Loucy (cell line): ENCODE measurements at regions not wholly inside any gene's neighbourhood (a gene's known extent, or its start where the extent isn't known, plus 50 kb on each side); places are given as distances from the start of the nearest gene placed in this dataset.

Experiments used
- H2AFZ ChIP-seq: fragments of 200-600 bp; sonication (generic); 2 replicates; pipeline ENCODE4 v1.6.0; 2016; ENCODE audit warnings: antibody characterized with exemption, mild to moderate bottlenecking, low read length, moderate library complexity
- H3F3A ChIP-seq: fragments of 200-600 bp; 2 replicates; pipeline ENCODE4 v1.6.0; 2016; ENCODE audit warnings: antibody characterized with exemption, low read depth, mild to moderate bottlenecking
- H3K27me3 ChIP-seq: fragments of 200-600 bp; sonication (generic); 2 replicates; pipeline ENCODE4 v1.6.1; 2014; ENCODE audit warnings: low read length, mild to moderate bottlenecking; ENCODE audit not compliant: insufficient read depth, poor library complexity, severe bottlenecking
- H3K36me3 ChIP-seq: fragments of 200-600 bp; sonication (generic); 2 replicates; pipeline ENCODE4 v1.6.1; 2016; ENCODE audit warnings: low read length; ENCODE audit not compliant: insufficient read depth
- H3K4me1 ChIP-seq: fragments of 200-600 bp; sonication (generic); 2 replicates; pipeline ENCODE4 v1.5.1; 2014; ENCODE audit warnings: low read length, mild to moderate bottlenecking; ENCODE audit not compliant: insufficient read depth, poor library complexity, severe bottlenecking
- H3K4me2 ChIP-seq: fragments of 200-600 bp; sonication (generic); 2 replicates; pipeline ENCODE4 v1.6.0; 2014; ENCODE audit warnings: antibody characterized with exemption, low read length, low read depth, mild to moderate bottlenecking; ENCODE audit not compliant: poor library complexity, severe bottlenecking
- H3K4me3 ChIP-seq: fragments of 200-600 bp; sonication (generic); 2 replicates; pipeline ENCODE4 v1.5.1; 2014; ENCODE audit warnings: low read length, mild to moderate bottlenecking, mixed read lengths; ENCODE audit not compliant: poor library complexity, severe bottlenecking
- H3K79me2 ChIP-seq: fragments of 200-600 bp; sonication (generic); 2 replicates; pipeline ENCODE4 v1.6.1; 2014; ENCODE audit warnings: low read length; ENCODE audit not compliant: insufficient read depth
- H3K9ac ChIP-seq: fragments of 200-600 bp; sonication (generic); 2 replicates; pipeline ENCODE4 v1.6.0; 2014; ENCODE audit warnings: mild to moderate bottlenecking, low read depth, low read length, moderate library complexity; ENCODE audit not compliant: poor library complexity, severe bottlenecking
- H3K9me2 ChIP-seq: fragments of 200-600 bp; sonication (generic); replicated peaks from 2 replicates; pipeline ENCODE4 v1.6.1; 2016; ENCODE audit warnings: low read depth, low read length, mixed read lengths
- H3K9me3 ChIP-seq: fragments of 200-600 bp; sonication (generic); 2 replicates; pipeline ENCODE4 v1.6.1; 2014; ENCODE audit warnings: mild to moderate bottlenecking, antibody characterized with exemption, low read length, low read depth; ENCODE audit not compliant: insufficient read depth
- H4K20me1 ChIP-seq: fragments of 200-600 bp; sonication (generic); 2 replicates; pipeline ENCODE4 v1.6.0; 2014; ENCODE audit warnings: antibody characterized with exemption, low read length, mild to moderate bottlenecking; ENCODE audit not compliant: insufficient read depth, poor library complexity, severe bottlenecking
- CTCF ChIP-seq: fragments of 200-600 bp; sonication (generic); conservative IDR thresholded peaks from 2 replicates; pipeline ENCODE4 v1.5.1; 2014; ENCODE audit warnings: mild to moderate bottlenecking, antibody characterized with exemption, low read length
- EZH2phosphoT487 ChIP-seq: fragments of 200-600 bp; IDR thresholded peaks from 2 replicates; pipeline ENCODE4 v1.6.1; 2018; ENCODE audit warnings: antibody characterized with exemption, mild to moderate bottlenecking, moderate library complexity, borderline replicate concordance

- Histone ChIP-seq H3K4me2 (no peak overlapping the region), H3K9me2 (no peaks in the 10 kb centered on the region)
- TF ChIP-seq EZH2phosphoT487 (no peak), CTCF (no peak)
Observed at GRCh38 chr3:72682936-72683452, 165.3 kb downstream of the SHQ1 start.

GRCh38 chr3:72681598-72681997, 166.6 kb downstream of the SHQ1 start:
- H3K4me1 ChIP-seq = peaks cover 6% of the 10 kb centered on the region
- TF ChIP-seq CTCF = no peak
- no peak for TF ChIP-seq EZH2phosphoT487
- no peaks in the 10 kb centered on the region for H4K20me1 ChIP-seq
- H3F3A ChIP-seq = no peaks in the 10 kb centered on the region
- H2AFZ ChIP-seq = no peak overlapping the region
- no peak overlapping the region for H3K9ac ChIP-seq
- no peaks in the 10 kb centered on the region for H3K79me2 ChIP-seq
- H3K4me2 ChIP-seq = no peak overlapping the region
- H3K36me3 ChIP-seq = no peaks in the 10 kb centered on the region
- no peaks in the 10 kb centered on the region for H3K9me2 ChIP-seq
- no peak overlapping the region for H3K4me3 ChIP-seq
- no peaks in the 10 kb centered on the region for H3K9me3 ChIP-seq
- no peaks in the 10 kb centered on the region for H3K27me3 ChIP-seq

More at GRCh38 chr3:72682936-72683452, 165.3 kb downstream of the SHQ1 start:
- no peaks in the 10 kb centered on the region for H3K9me3 ChIP-seq
- no peak overlapping the region for H3K9ac ChIP-seq
- no peak overlapping the region for H3K4me3 ChIP-seq
- H2AFZ ChIP-seq = no peak overlapping the region
- H3F3A ChIP-seq = no peaks in the 10 kb centered on the region
- no peaks in the 10 kb centered on the region for H3K27me3 ChIP-seq
- H3K36me3 ChIP-seq = no peaks in the 10 kb centered on the region
- H4K20me1 ChIP-seq = no peaks in the 10 kb centered on the region
- peaks cover 6% of the 10 kb centered on the region for H3K4me1 ChIP-seq
- H3K79me2 ChIP-seq = no peaks in the 10 kb centered on the region

- peaks cover 6% of the 10 kb centered on the region for H3K4me1 ChIP-seq
- no peak overlapping the region for H2AFZ ChIP-seq
- no peaks in the 10 kb centered on the region for H3F3A ChIP-seq
- H3K4me2 ChIP-seq = no peak overlapping the region
- no peaks in the 10 kb centered on the region for H3K27me3 ChIP-seq
- H3K4me3 ChIP-seq = no peak overlapping the region
- no peaks in the 10 kb centered on the region for H4K20me1 ChIP-seq
- no peaks in the 10 kb centered on the region for H3K9me3 ChIP-seq
- H3K9me2 ChIP-seq = no peaks in the 10 kb centered on the region
- no peaks in the 10 kb centered on the region for H3K36me3 ChIP-seq
- no peaks in the 10 kb centered on the region for H3K79me2 ChIP-seq
- no peak overlapping the region for H3K9ac ChIP-seq
- TF ChIP-seq CTCF (no peak), EZH2phosphoT487 (no peak)
Observed at GRCh38 chr3:72680766-72681165, 167.5 kb downstream of the SHQ1 start.
